Stomach (tissue), 8 donors: ENCODE measurements at regions not wholly inside any gene's neighbourhood (a gene's known extent, or its start where the extent isn't known, plus 50 kb on each side); places are given as distances from the start of the nearest gene placed in this dataset.
A peak's percentile ranks its signal among the peaks of the same experiment; 100 is the strongest.

Experiments used
- DNase-seq, 2 donors: peaks; one replicate each; pipeline versions ENCODE4 v3.0.0 to v3.0.0-alpha.2; 2013 to 2019
- H3K27ac ChIP-seq, 5 donors: fragments of 200-600 bp in 4 of 5; sonication (generic) in 4 of 5; one replicate each; pipeline ENCODE4 v1.5.1; 2013 to 2019; ENCODE audit warnings: mild to moderate bottlenecking in 1 of 5, moderate library complexity in 1 of 5
- H3K27me3 ChIP-seq, 3 donors: fragments of 200-600 bp; sonication (generic); one replicate each; pipeline ENCODE4 v1.5.1; 2017 to 2019; ENCODE audit warnings: mixed run types in 1 of 3
- H3K36me3 ChIP-seq, 4 donors: fragments of 200-600 bp; sonication (generic); 1 replicate in 3 of 4; 2 replicates in 1 of 4; pipeline ENCODE4 v1.5.1; 2016 to 2019
- H3K4me1 ChIP-seq, 4 donors: fragments of 200-600 bp; sonication (generic); one replicate each; pipeline ENCODE4 v1.5.1; 2016 to 2019
- H3K4me3 ChIP-seq, 4 donors: fragments of 200-600 bp; sonication (generic) in 3 of 4; one replicate each; pipeline ENCODE4 v1.5.1; 2016 to 2019; ENCODE audit warnings: mild to moderate bottlenecking in 1 of 4
- H3K9me3 ChIP-seq, 4 donors: fragments of 200-600 bp; sonication (generic); one replicate each; pipeline ENCODE4 v1.5.1; 2016 to 2019
- EP300 ChIP-seq: sonication (generic); formaldehyde crosslinking; IDR thresholded peaks from one replicate; pipeline ENCODE4 v1.6.1; 2017; ENCODE audit warnings: antibody characterized with exemption
- POLR2A ChIP-seq, 4 donors: fragments of 450-650 bp; IDR thresholded peaks; one replicate each; pipeline ENCODE4 v1.6.1; 2016; ENCODE audit warnings: antibody characterized with exemption in 4 of 4, control low read depth in 2 of 4, mild to moderate bottlenecking in 1 of 4, moderate library complexity in 1 of 4
- POLR2AphosphoS5 ChIP-seq, 3 donors: sonication (generic); formaldehyde crosslinking; IDR thresholded peaks; one replicate each; pipeline ENCODE4 v1.6.1; 2016; ENCODE audit warnings: antibody characterized with exemption in 3 of 3
- WGBS, 5 donors: extraction: QIAGEN DNeasy Blood & Tissue Kit in 3 of 5; methylation state at CpG; one replicate each; pipeline versions ENCODE4 v1.1.5 to v1.1.7; 2013 to 2018; 5-methylcytosine and 5-hydroxymethylcytosine counted together
- intact Hi-C: fragments of 100-400 bp; cut with DNase I; formaldehyde crosslinking; loops from one replicate; pipeline ENCODE4 v1.15.1; 2023; ENCODE audit warnings: low total_unique reads
- TF ChIP-seq, protein P1 (sequence below), 7 experiments: fragments of 450-650 bp in 4 of 7; fragments of 200-600 bp in 3 of 7; sonication (generic) in 3 of 7; IDR thresholded peaks; one replicate each; pipeline ENCODE4 v1.5.1; 2016 to 2019; ENCODE audit warnings: antibody characterized with exemption in 7 of 7, control low read depth in 2 of 7, mild to moderate bottlenecking in 1 of 7
- donor health status: healthy with polysubstance abuse.
- donor health status: Bipolar disorder and iron deficiency.
- donor health status: healthy.

- H3K4me3 ChIP-seq = no peak overlapping the region
- H3K4me1 ChIP-seq = no peaks in the 10 kb centered on the region
- intact Hi-C loops = no loop called here
- DNase-seq = no peak
- no peaks in the 10 kb centered on the region for H3K9me3 ChIP-seq
- H3K27me3 ChIP-seq = no peaks in the 10 kb centered on the region
- whole genome bisulfite sequencing, 5 donors = 42 to 60% (median 52%) methylated on average over 8 of the region's 8 CpGs
- no peak for TF ChIP-seq EP300
- TF ChIP-seq POLR2AphosphoS5 (IDR thresholded peaks at IDR 0.05) = no peak
- TF ChIP-seq, protein P1, sequence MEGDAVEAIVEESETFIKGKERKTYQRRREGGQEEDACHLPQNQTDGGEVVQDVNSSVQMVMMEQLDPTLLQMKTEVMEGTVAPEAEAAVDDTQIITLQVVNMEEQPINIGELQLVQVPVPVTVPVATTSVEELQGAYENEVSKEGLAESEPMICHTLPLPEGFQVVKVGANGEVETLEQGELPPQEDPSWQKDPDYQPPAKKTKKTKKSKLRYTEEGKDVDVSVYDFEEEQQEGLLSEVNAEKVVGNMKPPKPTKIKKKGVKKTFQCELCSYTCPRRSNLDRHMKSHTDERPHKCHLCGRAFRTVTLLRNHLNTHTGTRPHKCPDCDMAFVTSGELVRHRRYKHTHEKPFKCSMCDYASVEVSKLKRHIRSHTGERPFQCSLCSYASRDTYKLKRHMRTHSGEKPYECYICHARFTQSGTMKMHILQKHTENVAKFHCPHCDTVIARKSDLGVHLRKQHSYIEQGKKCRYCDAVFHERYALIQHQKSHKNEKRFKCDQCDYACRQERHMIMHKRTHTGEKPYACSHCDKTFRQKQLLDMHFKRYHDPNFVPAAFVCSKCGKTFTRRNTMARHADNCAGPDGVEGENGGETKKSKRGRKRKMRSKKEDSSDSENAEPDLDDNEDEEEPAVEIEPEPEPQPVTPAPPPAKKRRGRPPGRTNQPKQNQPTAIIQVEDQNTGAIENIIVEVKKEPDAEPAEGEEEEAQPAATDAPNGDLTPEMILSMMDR (IDR thresholded peaks at IDR 0.05) = no peak
- no peak for TF ChIP-seq POLR2A (IDR thresholded peaks at IDR 0.05)
- no peaks in the 10 kb centered on the region for H3K36me3 ChIP-seq
- H3K27ac ChIP-seq = no peak overlapping the region
These were observed 278.5 kb upstream of the TENM3 start for GRCh38 chr4:181964731-181965130.

DNA sequence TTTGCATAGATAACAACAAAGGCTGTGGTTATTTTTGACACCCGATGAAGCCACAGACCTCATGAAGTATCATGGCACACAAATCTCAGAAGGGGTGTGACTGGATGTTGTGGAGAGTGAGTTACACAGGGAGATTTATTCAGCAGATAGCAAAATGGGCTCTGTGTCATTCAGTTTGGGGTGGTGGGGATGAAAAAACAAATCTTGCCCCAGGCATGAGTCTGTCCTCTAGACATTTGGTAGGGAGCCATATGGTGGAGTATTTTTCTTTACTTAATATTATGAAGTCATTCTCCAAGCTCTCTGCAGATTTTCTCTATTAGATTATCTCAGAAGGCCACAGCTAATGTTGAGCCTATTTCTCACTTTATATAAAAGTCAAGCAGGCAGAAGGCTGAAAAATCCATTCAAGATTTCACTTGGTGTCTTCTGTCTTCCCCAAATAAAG, 277.1 kb upstream of the TENM3 start:
- no peaks in the 10 kb centered on the region for H3K9me3 ChIP-seq
- no peaks in the 10 kb centered on the region for H3K27me3 ChIP-seq
- 63 to 83% (median 65%) methylated on average over 1 of the region's 1 CpG for WGBS, 5 donors
- TF ChIP-seq, protein P1 (IDR thresholded peaks at IDR 0.05) = no peak
- TF ChIP-seq EP300 (no peak), POLR2AphosphoS5 (IDR thresholded peaks at IDR 0.05) (no peak), POLR2A (IDR thresholded peaks at IDR 0.05) (no peak)
- H3K27ac ChIP-seq = no peak overlapping the region
- H3K36me3 ChIP-seq = no peaks in the 10 kb centered on the region
- no peaks in the 10 kb centered on the region for H3K4me1 ChIP-seq
- no peak overlapping the region for H3K4me3 ChIP-seq
- peak in 1 of 2 donors; percentile 21 for DNase-seq
- intact Hi-C loops = no loop called here

DNA sequence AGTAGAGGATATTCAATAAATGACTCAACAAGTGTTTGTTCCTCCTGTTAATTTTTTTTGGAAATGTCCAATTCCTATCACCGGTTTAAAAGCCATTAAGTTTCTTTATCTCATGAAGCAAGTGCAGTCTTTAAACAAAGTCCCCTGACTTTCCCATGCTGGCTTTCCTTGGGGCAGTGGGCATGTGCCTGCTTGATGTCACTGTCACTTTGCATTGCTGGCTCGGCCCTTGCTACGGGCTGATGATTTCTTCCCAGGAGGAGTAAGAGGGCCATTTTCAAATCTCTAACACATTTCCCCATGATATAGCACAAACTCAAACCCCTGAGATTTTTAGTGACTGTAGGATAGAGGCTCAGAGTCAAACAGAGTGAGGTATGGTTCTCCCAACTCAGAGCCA, 275.8 kb upstream of the TENM3 start:
- no peaks in the 10 kb centered on the region for H3K4me1 ChIP-seq
- H3K36me3 ChIP-seq = no peaks in the 10 kb centered on the region
- no peak for DNase-seq
- no peak overlapping the region for H3K4me3 ChIP-seq
- TF ChIP-seq POLR2AphosphoS5 (IDR thresholded peaks at IDR 0.05) (no peak), POLR2A (IDR thresholded peaks at IDR 0.05) (no peak), EP300 (no peak)
- TF ChIP-seq, protein P1 (IDR thresholded peaks at IDR 0.05) = no peak
- H3K27ac ChIP-seq = no peak overlapping the region
- whole genome bisulfite sequencing, 5 donors = 57 to 76% (median 69%) methylated on average over 3 of the region's 3 CpGs
- no peaks in the 10 kb centered on the region for H3K27me3 ChIP-seq
- intact Hi-C loops = no loop called here
- no peaks in the 10 kb centered on the region for H3K9me3 ChIP-seq

DNA sequence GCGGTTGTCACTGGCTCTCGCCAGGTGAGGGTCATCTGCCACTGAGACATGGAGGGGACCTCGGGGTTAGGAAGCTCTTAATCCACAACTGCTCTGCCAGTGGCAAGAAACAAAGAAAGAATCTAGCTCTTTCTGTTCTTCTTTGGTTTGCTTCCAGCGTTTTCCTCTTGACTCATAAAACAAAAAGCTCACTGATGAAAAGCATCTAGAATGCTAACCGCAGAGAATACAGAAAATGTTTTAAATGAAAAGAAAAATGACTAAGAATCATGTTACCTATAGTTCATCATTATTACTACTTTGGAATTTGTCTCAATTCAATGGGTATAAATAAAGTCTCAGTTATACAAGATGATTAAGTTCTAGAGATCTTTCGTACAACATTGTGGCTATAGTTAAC, 274.8 kb upstream of the TENM3 start:
- Histone ChIP-seq H3K27ac (no peak overlapping the region), H3K4me3 (no peak overlapping the region), H3K9me3 (no peaks in the 10 kb centered on the region), H3K36me3 (no peaks in the 10 kb centered on the region), H3K27me3 (no peaks in the 10 kb centered on the region), H3K4me1 (no peaks in the 10 kb centered on the region)
- 80 to 86% (median 86%) methylated on average over 6 of the region's 6 CpGs for WGBS, 5 donors
- DNase-seq = no peak
- TF ChIP-seq EP300 (no peak), POLR2A (IDR thresholded peaks at IDR 0.05) (no peak), POLR2AphosphoS5 (IDR thresholded peaks at IDR 0.05) (no peak)
- TF ChIP-seq, protein P1 (IDR thresholded peaks at IDR 0.05) = no peak
- intact Hi-C loops = no loop called here
